ENCODE measurements at regions not wholly inside any gene's neighbourhood (a gene's known extent, or its start where the extent isn't known, plus 50 kb on each side); places are given as distances from the start of the nearest gene placed in this dataset.

- Mint-ChIP-seq H3K36me3 (ENCODE audit: unreplicated experiment) (no peaks in the 10 kb centered on the region), H3K4me3 (ENCODE audit: unreplicated experiment) (no peak overlapping the region), H3K27me3 (ENCODE audit: unreplicated experiment) (no peaks in the 10 kb centered on the region), H3K4me1 (ENCODE audit: low read depth, unreplicated experiment) (no peaks in the 10 kb centered on the region), H3K9me3 (ENCODE audit: unreplicated experiment) (no peaks in the 10 kb centered on the region), H3K27ac (ENCODE audit: unreplicated experiment) (no peak overlapping the region)
- TF ChIP-seq, protein P1, sequence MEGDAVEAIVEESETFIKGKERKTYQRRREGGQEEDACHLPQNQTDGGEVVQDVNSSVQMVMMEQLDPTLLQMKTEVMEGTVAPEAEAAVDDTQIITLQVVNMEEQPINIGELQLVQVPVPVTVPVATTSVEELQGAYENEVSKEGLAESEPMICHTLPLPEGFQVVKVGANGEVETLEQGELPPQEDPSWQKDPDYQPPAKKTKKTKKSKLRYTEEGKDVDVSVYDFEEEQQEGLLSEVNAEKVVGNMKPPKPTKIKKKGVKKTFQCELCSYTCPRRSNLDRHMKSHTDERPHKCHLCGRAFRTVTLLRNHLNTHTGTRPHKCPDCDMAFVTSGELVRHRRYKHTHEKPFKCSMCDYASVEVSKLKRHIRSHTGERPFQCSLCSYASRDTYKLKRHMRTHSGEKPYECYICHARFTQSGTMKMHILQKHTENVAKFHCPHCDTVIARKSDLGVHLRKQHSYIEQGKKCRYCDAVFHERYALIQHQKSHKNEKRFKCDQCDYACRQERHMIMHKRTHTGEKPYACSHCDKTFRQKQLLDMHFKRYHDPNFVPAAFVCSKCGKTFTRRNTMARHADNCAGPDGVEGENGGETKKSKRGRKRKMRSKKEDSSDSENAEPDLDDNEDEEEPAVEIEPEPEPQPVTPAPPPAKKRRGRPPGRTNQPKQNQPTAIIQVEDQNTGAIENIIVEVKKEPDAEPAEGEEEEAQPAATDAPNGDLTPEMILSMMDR (IDR thresholded peaks at IDR 0.05; ENCODE audit: partially characterized antibody, unreplicated experiment): no peak
- no peak for DNase-seq
Observed at GRCh38 chr7:118350260-118350659, 125.8 kb downstream of the ANKRD7 start.

GRCh38 chr7:118352867-118353453, 128.5 kb downstream of the ANKRD7 start:
- no peaks in the 10 kb centered on the region for H3K36me3 Mint-ChIP-seq (ENCODE audit: unreplicated experiment)
- no peaks in the 10 kb centered on the region for H3K27me3 Mint-ChIP-seq (ENCODE audit: unreplicated experiment)
- H3K9me3 Mint-ChIP-seq (ENCODE audit: unreplicated experiment): no peaks in the 10 kb centered on the region
- H3K4me3 Mint-ChIP-seq (ENCODE audit: unreplicated experiment): no peak overlapping the region
- TF ChIP-seq, protein P1 (IDR thresholded peaks at IDR 0.05; ENCODE audit: partially characterized antibody, unreplicated experiment): no peak
- H3K4me1 Mint-ChIP-seq (ENCODE audit: low read depth, unreplicated experiment): no peaks in the 10 kb centered on the region
- H3K27ac Mint-ChIP-seq (ENCODE audit: unreplicated experiment): no peak overlapping the region
- no peak for DNase-seq

GRCh38 chr7:118366363-118366762, 141.9 kb downstream of the ANKRD7 start:
- Mint-ChIP-seq H3K4me3 (ENCODE audit: unreplicated experiment) (no peak overlapping the region), H3K9me3 (ENCODE audit: unreplicated experiment) (no peaks in the 10 kb centered on the region), H3K36me3 (ENCODE audit: unreplicated experiment) (no peaks in the 10 kb centered on the region), H3K27ac (ENCODE audit: unreplicated experiment) (no peak overlapping the region), H3K4me1 (ENCODE audit: low read depth, unreplicated experiment) (no peaks in the 10 kb centered on the region), H3K27me3 (ENCODE audit: unreplicated experiment) (no peaks in the 10 kb centered on the region)
- no peak for DNase-seq
- TF ChIP-seq, protein P1 (IDR thresholded peaks at IDR 0.05; ENCODE audit: partially characterized antibody, unreplicated experiment): no peak

DNA sequence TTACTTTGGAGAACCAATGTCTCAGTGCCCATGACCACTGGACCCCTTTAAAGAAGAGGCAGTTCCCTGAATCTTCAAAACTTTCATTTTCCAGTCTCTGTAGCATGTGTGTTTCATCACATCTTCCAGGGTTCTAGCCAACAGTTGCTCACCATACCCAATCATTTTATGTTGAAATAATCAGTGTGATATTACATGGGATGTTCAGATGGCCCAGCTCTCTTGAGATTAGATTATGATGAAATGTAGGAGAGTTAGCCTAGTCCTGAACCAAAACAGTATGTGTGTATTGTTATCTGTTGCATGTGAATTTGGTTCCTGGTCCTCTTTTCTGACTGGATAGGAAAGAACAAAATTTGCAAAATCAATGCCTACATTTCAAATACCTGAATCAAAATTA, 144.5 kb downstream of the ANKRD7 start:
- DNase-seq: no peak
- no peaks in the 10 kb centered on the region for H3K4me1 Mint-ChIP-seq (ENCODE audit: low read depth, unreplicated experiment)
- no peaks in the 10 kb centered on the region for H3K36me3 Mint-ChIP-seq (ENCODE audit: unreplicated experiment)
- H3K27me3 Mint-ChIP-seq (ENCODE audit: unreplicated experiment): no peaks in the 10 kb centered on the region
- H3K4me3 Mint-ChIP-seq (ENCODE audit: unreplicated experiment): no peak overlapping the region
- TF ChIP-seq, protein P1 (IDR thresholded peaks at IDR 0.05; ENCODE audit: partially characterized antibody, unreplicated experiment): no peak
- no peak overlapping the region for H3K27ac Mint-ChIP-seq (ENCODE audit: unreplicated experiment)
- H3K9me3 Mint-ChIP-seq (ENCODE audit: unreplicated experiment): no peaks in the 10 kb centered on the region

DNA sequence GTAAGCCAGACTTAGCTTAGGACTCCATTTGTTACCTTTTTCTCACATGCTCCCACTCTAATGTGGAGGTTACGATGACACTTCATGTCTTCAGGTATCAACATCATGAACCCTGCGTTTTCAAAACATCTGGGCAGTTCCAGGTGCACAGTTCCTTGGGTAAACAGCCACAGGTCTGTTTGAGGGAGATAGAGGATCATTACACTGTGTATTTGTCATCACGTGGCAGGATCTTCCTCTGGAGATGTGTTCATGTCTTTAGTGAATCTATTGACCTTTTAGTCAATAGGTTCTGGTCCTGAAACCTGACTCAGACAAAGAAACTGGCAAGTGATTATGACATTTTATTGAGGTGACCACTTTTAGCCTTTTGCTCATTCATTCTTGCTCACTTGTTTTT, 145.5 kb downstream of the ANKRD7 start:
- no peak for DNase-seq
- Mint-ChIP-seq H3K27me3 (ENCODE audit: unreplicated experiment) (no peaks in the 10 kb centered on the region), H3K4me1 (ENCODE audit: low read depth, unreplicated experiment) (no peaks in the 10 kb centered on the region), H3K27ac (ENCODE audit: unreplicated experiment) (no peak overlapping the region), H3K4me3 (ENCODE audit: unreplicated experiment) (no peak overlapping the region), H3K36me3 (ENCODE audit: unreplicated experiment) (no peaks in the 10 kb centered on the region), H3K9me3 (ENCODE audit: unreplicated experiment) (no peaks in the 10 kb centered on the region)
- TF ChIP-seq, protein P1 (IDR thresholded peaks at IDR 0.05; ENCODE audit: partially characterized antibody, unreplicated experiment): no peak

Data from glutamatergic neuron (in vitro differentiated cells).